ENCODE measurements at regions not wholly inside any gene's neighbourhood (a gene's known extent, or its start where the extent isn't known, plus 50 kb on each side); places are given as distances from the start of the nearest gene placed in this dataset.

- TF ChIP-seq CTCF (IDR thresholded peaks at IDR 0.05) (no peak), EZH2 (IDR thresholded peaks at IDR 0.05; ENCODE audit: borderline replicate concordance, insufficient read depth, low read depth, low read length, poor library complexity, severe bottlenecking) (no peak)
- no peak overlapping the region for H3K4me3 ChIP-seq (ENCODE audit: control extremely low read depth in 1 of 5, extremely low read depth in 1 of 5, insufficient read depth in 1 of 5, low read depth in 2 of 5, low read length in 4 of 5)
- H2AFZ ChIP-seq (ENCODE audit: insufficient read depth, low read depth, low read length, poor library complexity, severe bottlenecking): no peak overlapping the region
- H3K27ac ChIP-seq (ENCODE audit: low read length in 2 of 2): no peak overlapping the region
- ChIA-PET POLR2A (no interaction called here), CTCF (no interaction called here)
- no peak overlapping the region for H3K9ac ChIP-seq (ENCODE audit: low read length)
- no peaks in the 10 kb centered on the region for H3K4me1 ChIP-seq (ENCODE audit: control insufficient read depth in 2 of 2, insufficient read depth in 2 of 2, low read length in 2 of 2)
- Mint-ChIP-seq H3K4me3 (no peak overlapping the region), H3K27ac (no peak overlapping the region), H3K4me1 (no peaks in the 10 kb centered on the region), H3K27me3 (no peaks in the 10 kb centered on the region), H3K9me3 (ENCODE audit: insufficient read depth) (no peaks in the 10 kb centered on the region)
- no peak for ATAC-seq (ENCODE audit: low read depth)
- no peaks in the 10 kb centered on the region for H3K27me3 ChIP-seq (replicated peaks in 1 of 4; ENCODE audit: control extremely low read depth in 1 of 4, control insufficient read depth in 3 of 4, insufficient read depth in 4 of 4, low read length in 3 of 4)
- H3K36me3 ChIP-seq (replicated peaks in 1 of 2; ENCODE audit: control extremely low read depth in 1 of 2, control insufficient read depth in 1 of 2, extremely low read depth in 1 of 2, insufficient read depth in 2 of 2, low read length in 1 of 2): no peaks in the 10 kb centered on the region
- no peaks in the 10 kb centered on the region for H3K9me3 ChIP-seq (ENCODE audit: control extremely low read depth in 1 of 3, control insufficient read depth in 2 of 3, insufficient read depth in 1 of 3, low read length in 2 of 3)
- intact Hi-C loops (cut with micrococcal nuclease): no loop called here
- H4K20me1 ChIP-seq (ENCODE audit: control insufficient read depth, insufficient read depth, low read length, poor library complexity, severe bottlenecking): no peaks in the 10 kb centered on the region
- WGBS (ENCODE audit: insufficient coverage): 100% methylated on average over 1 of the region's 1 CpG
- no peak overlapping the region for H3K4me2 ChIP-seq (replicated peaks; ENCODE audit: low read depth, low read length, poor library complexity, severe bottlenecking)
- DNase-seq: no peak
- no peaks in the 10 kb centered on the region for H3K79me2 ChIP-seq (ENCODE audit: control insufficient read depth, insufficient read depth, low read length)
Measured at GRCh38 chr18:43826215-43826614, 548.9 kb upstream of the SYT4 start.

GRCh38 chr18:43827311-43827710, 550.0 kb upstream of the SYT4 start:
- Histone ChIP-seq H3K9me3 (ENCODE audit: control extremely low read depth in 1 of 3, control insufficient read depth in 2 of 3, insufficient read depth in 1 of 3, low read length in 2 of 3) (no peaks in the 10 kb centered on the region), H3K79me2 (ENCODE audit: control insufficient read depth, insufficient read depth, low read length) (no peaks in the 10 kb centered on the region), H3K4me2 (replicated peaks; ENCODE audit: low read depth, low read length, poor library complexity, severe bottlenecking) (no peak overlapping the region), H2AFZ (ENCODE audit: insufficient read depth, low read depth, low read length, poor library complexity, severe bottlenecking) (no peak overlapping the region), H3K4me3 (ENCODE audit: control extremely low read depth in 1 of 5, extremely low read depth in 1 of 5, insufficient read depth in 1 of 5, low read depth in 2 of 5, low read length in 4 of 5) (no peak overlapping the region), H3K36me3 (replicated peaks in 1 of 2; ENCODE audit: control extremely low read depth in 1 of 2, control insufficient read depth in 1 of 2, extremely low read depth in 1 of 2, insufficient read depth in 2 of 2, low read length in 1 of 2) (no peaks in the 10 kb centered on the region), H3K27ac (ENCODE audit: low read length in 2 of 2) (no peak overlapping the region), H4K20me1 (ENCODE audit: control insufficient read depth, insufficient read depth, low read length, poor library complexity, severe bottlenecking) (no peaks in the 10 kb centered on the region), H3K27me3 (replicated peaks in 1 of 4; ENCODE audit: control extremely low read depth in 1 of 4, control insufficient read depth in 3 of 4, insufficient read depth in 4 of 4, low read length in 3 of 4) (no peaks in the 10 kb centered on the region), H3K4me1 (ENCODE audit: control insufficient read depth in 2 of 2, insufficient read depth in 2 of 2, low read length in 2 of 2) (no peaks in the 10 kb centered on the region), H3K9ac (ENCODE audit: low read length) (no peak overlapping the region)
- no peak for ATAC-seq (ENCODE audit: low read depth)
- WGBS (ENCODE audit: insufficient coverage): 0% methylated on average over 1 of the region's 4 CpGs
- no peak for DNase-seq
- no peaks in the 10 kb centered on the region for H3K4me1 Mint-ChIP-seq
- intact Hi-C loops (cut with micrococcal nuclease): no loop called here
- CTCF ChIA-PET: no interaction called here
- H3K4me3 Mint-ChIP-seq: no peak overlapping the region
- TF ChIP-seq CTCF (IDR thresholded peaks at IDR 0.05) (no peak), EZH2 (IDR thresholded peaks at IDR 0.05; ENCODE audit: borderline replicate concordance, insufficient read depth, low read depth, low read length, poor library complexity, severe bottlenecking) (no peak)
- no peak overlapping the region for H3K27ac Mint-ChIP-seq
- POLR2A ChIA-PET: no interaction called here
- no peaks in the 10 kb centered on the region for H3K27me3 Mint-ChIP-seq
- H3K9me3 Mint-ChIP-seq (ENCODE audit: insufficient read depth): no peaks in the 10 kb centered on the region

All from B cell (primary cell).